ENCODE measurements at regions not wholly inside any gene's neighbourhood (a gene's known extent, or its start where the extent isn't known, plus 50 kb on each side); places are given as distances from the start of the nearest gene placed in this dataset.

DNA sequence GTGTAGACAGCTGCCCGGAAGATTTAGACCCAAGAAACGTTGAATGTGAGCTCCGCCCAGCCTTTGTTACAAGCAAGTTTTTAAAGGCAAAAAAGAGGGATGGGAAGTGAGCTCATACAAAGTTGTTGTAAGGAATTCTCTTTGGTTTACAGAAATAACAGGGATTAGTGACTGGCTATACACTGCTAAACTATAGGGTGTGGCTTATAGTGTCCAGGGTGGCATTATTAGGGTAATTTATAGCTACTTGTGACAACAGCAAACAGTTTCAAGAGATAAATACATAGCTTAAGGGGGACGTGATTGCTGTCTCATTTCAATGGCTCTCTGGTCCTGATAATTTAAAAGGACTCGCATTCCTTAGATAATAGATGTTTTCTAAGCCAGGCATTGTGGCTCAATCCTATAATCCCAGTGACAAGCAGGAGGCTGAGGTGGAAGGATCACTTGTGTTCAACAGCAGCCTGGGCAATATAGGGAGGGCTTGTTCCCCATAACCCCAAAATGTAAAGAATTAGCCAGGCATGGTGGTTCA, 66.5 kb upstream of the TGIF1 start:
- ATAC-seq (ENCODE audit: insufficient read depth, low FRiP score) (no peak), DNase-seq (no peak)
- Histone ChIP-seq H3K36me3 (ENCODE audit: control insufficient read depth in 4 of 4, insufficient read depth in 4 of 4, low read length in 4 of 4) (no peaks in the 10 kb centered on the region), H3K27me3 (ENCODE audit: control insufficient read depth in 3 of 3, insufficient read depth in 3 of 3, low read length in 2 of 3) (no peaks in the 10 kb centered on the region), H3K4me1 (ENCODE audit: control insufficient read depth in 5 of 5, insufficient read depth in 5 of 5, low read length in 5 of 5) (no peaks in the 10 kb centered on the region), H3K4me3 (no peak overlapping the region), H3K27ac (ENCODE audit: low read depth in 1 of 2, low read length in 1 of 2) (peak overlapping the region in 1 of 2 donors; percentile 14), H3K9ac (ENCODE audit: insufficient read depth in 1 of 2, low read length in 2 of 2) (no peak overlapping the region), H3K9me3 (ENCODE audit: control insufficient read depth in 4 of 4, insufficient read depth in 3 of 4, low read length in 3 of 4) (no peaks in the 10 kb centered on the region)
- WGBS, 2 donors: 59 to 73% methylated on average over 5 of the region's 5 CpGs
- TF ChIP-seq, protein P1, sequence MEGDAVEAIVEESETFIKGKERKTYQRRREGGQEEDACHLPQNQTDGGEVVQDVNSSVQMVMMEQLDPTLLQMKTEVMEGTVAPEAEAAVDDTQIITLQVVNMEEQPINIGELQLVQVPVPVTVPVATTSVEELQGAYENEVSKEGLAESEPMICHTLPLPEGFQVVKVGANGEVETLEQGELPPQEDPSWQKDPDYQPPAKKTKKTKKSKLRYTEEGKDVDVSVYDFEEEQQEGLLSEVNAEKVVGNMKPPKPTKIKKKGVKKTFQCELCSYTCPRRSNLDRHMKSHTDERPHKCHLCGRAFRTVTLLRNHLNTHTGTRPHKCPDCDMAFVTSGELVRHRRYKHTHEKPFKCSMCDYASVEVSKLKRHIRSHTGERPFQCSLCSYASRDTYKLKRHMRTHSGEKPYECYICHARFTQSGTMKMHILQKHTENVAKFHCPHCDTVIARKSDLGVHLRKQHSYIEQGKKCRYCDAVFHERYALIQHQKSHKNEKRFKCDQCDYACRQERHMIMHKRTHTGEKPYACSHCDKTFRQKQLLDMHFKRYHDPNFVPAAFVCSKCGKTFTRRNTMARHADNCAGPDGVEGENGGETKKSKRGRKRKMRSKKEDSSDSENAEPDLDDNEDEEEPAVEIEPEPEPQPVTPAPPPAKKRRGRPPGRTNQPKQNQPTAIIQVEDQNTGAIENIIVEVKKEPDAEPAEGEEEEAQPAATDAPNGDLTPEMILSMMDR (IDR thresholded peaks at IDR 0.05; ENCODE audit: control extremely low read depth, extremely low read depth): no peak

DNA sequence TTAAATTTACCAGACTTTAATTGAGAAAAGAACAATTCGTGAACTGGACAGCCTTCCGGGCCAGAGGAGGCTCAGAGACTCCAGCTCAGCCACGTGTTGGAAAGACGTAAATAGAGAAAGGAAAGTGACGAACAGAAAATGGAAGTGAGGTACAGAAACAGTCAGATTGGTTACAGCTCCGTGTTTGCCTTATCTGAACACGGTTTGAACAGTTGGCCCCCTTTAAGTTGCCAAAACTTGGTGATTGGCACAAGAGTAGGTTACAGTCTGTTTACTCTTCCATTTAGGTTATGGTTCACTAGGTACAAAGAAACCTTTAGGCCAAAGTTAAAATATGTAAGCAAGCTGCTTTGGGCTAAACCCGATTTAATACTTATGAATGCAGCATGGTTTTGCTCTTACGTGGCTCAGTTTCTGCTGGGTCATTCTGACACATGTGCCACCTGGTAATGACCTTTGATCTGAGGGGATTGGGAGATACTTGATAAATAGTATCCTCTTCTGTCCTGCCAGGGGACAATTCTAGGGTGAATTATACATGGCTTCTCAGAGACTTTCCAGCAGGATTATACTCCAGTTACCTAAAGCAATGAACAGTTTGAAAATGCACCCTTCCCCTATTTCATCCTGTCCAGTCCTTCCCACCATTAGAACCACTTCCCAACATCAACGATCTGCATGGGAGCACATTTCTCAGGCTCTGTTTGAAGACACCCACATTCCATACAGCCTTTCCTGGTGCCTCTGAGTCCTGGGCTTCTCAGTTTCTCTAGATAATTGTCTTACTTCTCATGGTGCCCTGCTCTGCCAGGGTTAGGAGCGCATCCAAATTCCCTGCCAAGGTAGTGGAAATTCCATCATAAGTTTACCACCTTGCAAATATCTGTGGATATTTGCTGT, 65.1 kb upstream of the TGIF1 start:
- WGBS, 2 donors: 88 to 92% methylated on average over 11 of the region's 11 CpGs
- H3K27ac ChIP-seq (ENCODE audit: low read depth in 1 of 2, low read length in 1 of 2): no peak overlapping the region

DNA sequence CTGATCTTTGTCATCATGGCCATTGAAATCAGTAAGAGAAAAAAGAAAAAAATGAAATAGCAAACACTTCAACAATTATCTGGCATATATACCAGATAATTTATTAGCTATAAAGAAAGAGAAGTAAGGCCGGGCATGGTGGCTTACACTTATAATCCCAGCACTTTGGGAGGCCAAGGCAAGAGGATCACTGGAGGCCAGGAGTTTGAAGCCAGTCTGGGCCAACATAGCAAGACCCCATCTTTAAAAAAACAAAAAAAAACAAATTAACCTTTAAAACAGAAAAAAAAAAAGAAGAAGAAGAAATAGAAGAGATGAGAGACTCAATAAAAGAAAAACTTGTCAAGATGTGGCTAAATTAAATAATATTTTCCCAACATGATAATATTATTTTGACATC, 61.6 kb upstream of the TGIF1 start:
- WGBS, 2 donors: 94 to 97% methylated on average over 1 of the region's 1 CpG
- Histone ChIP-seq H3K4me1 (ENCODE audit: control insufficient read depth in 5 of 5, insufficient read depth in 5 of 5, low read length in 5 of 5) (no peaks in the 10 kb centered on the region), H3K9me3 (ENCODE audit: control insufficient read depth in 4 of 4, insufficient read depth in 3 of 4, low read length in 3 of 4) (peaks cover 0 to 12% (median 2%) of the 10 kb centered on the region in 4 donors), H3K4me3 (no peak overlapping the region), H3K9ac (ENCODE audit: insufficient read depth in 1 of 2, low read length in 2 of 2) (no peak overlapping the region), H3K36me3 (ENCODE audit: control insufficient read depth in 4 of 4, insufficient read depth in 4 of 4, low read length in 4 of 4) (no peaks in the 10 kb centered on the region), H3K27me3 (ENCODE audit: control insufficient read depth in 3 of 3, insufficient read depth in 3 of 3, low read length in 2 of 3) (no peaks in the 10 kb centered on the region), H3K27ac (ENCODE audit: low read depth in 1 of 2, low read length in 1 of 2) (no peak overlapping the region)
- TF ChIP-seq, protein P1 (IDR thresholded peaks at IDR 0.05; ENCODE audit: control extremely low read depth, extremely low read depth): no peak
- ATAC-seq (ENCODE audit: insufficient read depth, low FRiP score): no peak
- no peak for DNase-seq

More for the DNA sequence above, 65.1 kb upstream of the TGIF1 start:
- Histone ChIP-seq H3K4me3 (no peak overlapping the region), H3K36me3 (ENCODE audit: control insufficient read depth in 4 of 4, insufficient read depth in 4 of 4, low read length in 4 of 4) (no peaks in the 10 kb centered on the region), H3K27me3 (ENCODE audit: control insufficient read depth in 3 of 3, insufficient read depth in 3 of 3, low read length in 2 of 3) (no peaks in the 10 kb centered on the region), H3K9me3 (ENCODE audit: control insufficient read depth in 4 of 4, insufficient read depth in 3 of 4, low read length in 3 of 4) (peaks cover 0 to 4% (median 0%) of the 10 kb centered on the region in 4 donors), H3K4me1 (ENCODE audit: control insufficient read depth in 5 of 5, insufficient read depth in 5 of 5, low read length in 5 of 5) (no peaks in the 10 kb centered on the region), H3K9ac (ENCODE audit: insufficient read depth in 1 of 2, low read length in 2 of 2) (no peak overlapping the region)
- ATAC-seq (ENCODE audit: insufficient read depth, low FRiP score) (no peak), DNase-seq (no peak)
- TF ChIP-seq, protein P1 (IDR thresholded peaks at IDR 0.05; ENCODE audit: control extremely low read depth, extremely low read depth): no peak

All from lung (tissue), 11 donors.